CD14-positive monocyte (primary cell): ENCODE measurements at regions not wholly inside any gene's neighbourhood (a gene's known extent, or its start where the extent isn't known, plus 50 kb on each side); places are given as distances from the start of the nearest gene placed in this dataset.

Source experiments
- DNase-seq, 3 donors: peaks; one replicate each; pipeline ENCODE4 v3.0.0-alpha.2; 2011 to 2022
- H2AFZ ChIP-seq: 2 replicates; pipeline ENCODE4 v1.6.0; 2012; ENCODE audit warnings: mild to moderate bottlenecking, low read depth, low read length, inconsistent platforms; ENCODE audit not compliant: insufficient read depth, poor library complexity, severe bottlenecking
- H3K27ac ChIP-seq, 2 donors: 1 replicate in 1 of 2; 2 replicates in 1 of 2; pipeline ENCODE4 v1.5.1; 2012 to 2013; ENCODE audit warnings: low read length in 2 of 2, control low read depth in 1 of 2, inconsistent platforms in 1 of 2, low read depth in 1 of 2, mild to moderate bottlenecking in 1 of 2
- H3K27me3 ChIP-seq, 2 donors: one replicate each; pipeline versions ENCODE4 v1.6.0 to v1.6.1; 2011 to 2013; ENCODE audit warnings: low read length in 2 of 2; ENCODE audit not compliant: control insufficient read depth in 2 of 2, insufficient read depth in 2 of 2
- H3K36me3 ChIP-seq, 2 donors: replicated peaks in 1 of 2; 1 replicate in 1 of 2; 2 replicates in 1 of 2; pipeline versions ENCODE4 v1.5.1 to v1.6.1; 2012 to 2013; ENCODE audit warnings: low read length in 2 of 2, control low read depth in 1 of 2, inconsistent platforms in 1 of 2, mild to moderate bottlenecking in 1 of 2; ENCODE audit not compliant: insufficient read depth in 2 of 2, control insufficient read depth in 1 of 2
- H3K4me1 ChIP-seq, 2 donors: 1 replicate in 1 of 2; 2 replicates in 1 of 2; pipeline versions ENCODE4 v1.5.1 to v1.6.1; 2012 to 2013; ENCODE audit warnings: low read length in 2 of 2, control low read depth in 1 of 2, inconsistent platforms in 1 of 2, mild to moderate bottlenecking in 1 of 2, moderate library complexity in 1 of 2; ENCODE audit not compliant: insufficient read depth in 2 of 2, control insufficient read depth in 1 of 2
- H3K4me2 ChIP-seq: replicated peaks from 2 replicates; pipeline ENCODE3; 2012; ENCODE audit warnings: low read length, moderate library complexity, mild to moderate bottlenecking; ENCODE audit not compliant: poor library complexity, severe bottlenecking; ENCODE audit errors: extremely low read depth
- H3K4me3 ChIP-seq, 3 experiments: fragments of 200-600 bp in 1 of 3; sonication (generic) in 1 of 3; replicated peaks in 1 of 3; 1 replicate in 2 of 3; 2 replicates in 1 of 3; pipeline ENCODE4 v1.5.1; 2011 to 2013; ENCODE audit warnings: low read length in 3 of 3, mild to moderate bottlenecking in 3 of 3, control low read depth in 2 of 3, low read depth in 2 of 3, inconsistent platforms in 1 of 3, moderate library complexity in 1 of 3
- H3K79me2 ChIP-seq: 2 replicates; pipeline ENCODE4 v1.6.0; 2012; ENCODE audit warnings: mild to moderate bottlenecking, control low read depth, inconsistent platforms, low read length, moderate library complexity; ENCODE audit not compliant: insufficient read depth
- H3K9ac ChIP-seq: 2 replicates; pipeline ENCODE4 v1.6.0; 2017; ENCODE audit warnings: low read length, mild to moderate bottlenecking; ENCODE audit not compliant: insufficient read depth, poor library complexity, severe bottlenecking
- H3K9me3 ChIP-seq, 2 donors: replicated peaks in 1 of 2; 1 replicate in 1 of 2; 2 replicates in 1 of 2; pipeline versions ENCODE4 v1.5.1 to v1.6.1; 2012 to 2013; ENCODE audit warnings: low read length in 2 of 2, control low read depth in 1 of 2; ENCODE audit not compliant: control insufficient read depth in 1 of 2, insufficient read depth in 1 of 2
- H4K20me1 ChIP-seq: 2 replicates; pipeline ENCODE4 v1.6.0; 2012; ENCODE audit warnings: mild to moderate bottlenecking, low read length, control low read depth, moderate library complexity; ENCODE audit not compliant: insufficient read depth
- H3K27ac Mint-ChIP-seq, 7 donors: one replicate each; pipeline ENCODE4 v1.8.0; 2020; ENCODE audit warnings: mild to moderate bottlenecking in 7 of 7, mixed read lengths in 7 of 7, moderate library complexity in 6 of 7, inconsistent platforms in 2 of 7
- H3K27me3 Mint-ChIP-seq, 3 donors: one replicate each; pipeline ENCODE4 v1.8.0; 2021 to 2022; ENCODE audit warnings: low read depth in 3 of 3, mild to moderate bottlenecking in 3 of 3, mixed read lengths in 3 of 3, moderate library complexity in 3 of 3, inconsistent platforms in 1 of 3
- H3K36me3 Mint-ChIP-seq, 2 donors: one replicate each; pipeline ENCODE4 v1.8.0; 2020; ENCODE audit warnings: mixed read lengths in 2 of 2, inconsistent platforms in 1 of 2, mild to moderate bottlenecking in 1 of 2
- H3K4me1 Mint-ChIP-seq: one replicate; pipeline ENCODE4 v1.8.0; 2020; ENCODE audit warnings: mild to moderate bottlenecking, mixed read lengths
- H3K4me3 Mint-ChIP-seq, 2 donors: one replicate each; pipeline ENCODE4 v1.8.0; 2020; ENCODE audit warnings: mild to moderate bottlenecking in 2 of 2, mixed read lengths in 2 of 2, moderate library complexity in 1 of 2
- H3K9me3 Mint-ChIP-seq, 7 donors: one replicate each; pipeline ENCODE4 v1.8.0; 2020 to 2022; ENCODE audit warnings: mixed read lengths in 7 of 7, mild to moderate bottlenecking in 6 of 7, moderate library complexity in 6 of 7, inconsistent platforms in 2 of 7
- WGBS: methylation state at CpG from one replicate; pipeline ENCODE4 v1.1.5; 2013; ENCODE audit warnings: missing lambda C conversion rate; ENCODE audit not compliant: insufficient coverage; 5-methylcytosine and 5-hydroxymethylcytosine counted together
- intact Hi-C, 2 donors: fragments of 100-400 bp; cut with micrococcal nuclease; formaldehyde crosslinking; loops; one replicate each; pipeline versions ENCODE4 v1.15.0 to v1.15.1; 2023
- TF ChIP-seq, protein P1 (sequence below): fragments of 200-600 bp; IDR thresholded peaks from one replicate; pipeline ENCODE4 v1.8.0; 2022; ENCODE audit warnings: antibody characterized with exemption, mild to moderate bottlenecking

DNA sequence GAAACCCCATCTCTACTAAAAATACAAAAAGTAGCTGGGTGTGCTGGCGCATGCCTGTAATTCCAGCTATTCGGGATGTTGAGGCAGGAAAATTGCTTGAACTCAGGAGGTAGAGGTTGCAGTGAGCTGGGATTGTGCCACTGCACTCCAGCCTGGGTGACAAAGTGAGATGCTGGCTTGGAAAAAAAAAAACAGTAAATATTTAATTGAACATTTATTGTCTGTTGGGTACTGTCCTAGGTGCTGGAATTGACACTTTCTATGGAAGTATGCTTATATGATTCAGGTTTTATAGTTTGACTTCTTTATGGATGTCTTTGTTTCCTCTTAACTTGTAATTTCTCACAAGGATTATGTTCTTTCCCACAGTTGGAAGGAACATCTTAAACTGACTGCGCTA lies 633.1 kb upstream of the SETBP1 start:
- Histone ChIP-seq H3K9ac (no peak overlapping the region), H3K36me3 (no peaks in the 10 kb centered on the region), H3K4me2 (no peak overlapping the region), H3K27me3 (no peaks in the 10 kb centered on the region), H3K79me2 (no peaks in the 10 kb centered on the region), H4K20me1 (no peaks in the 10 kb centered on the region), H3K4me1 (no peaks in the 10 kb centered on the region), H3K27ac (no peak overlapping the region), H3K4me3 (no peak overlapping the region), H3K9me3 (no peaks in the 10 kb centered on the region), H2AFZ (no peak overlapping the region)
- TF ChIP-seq, protein P1, sequence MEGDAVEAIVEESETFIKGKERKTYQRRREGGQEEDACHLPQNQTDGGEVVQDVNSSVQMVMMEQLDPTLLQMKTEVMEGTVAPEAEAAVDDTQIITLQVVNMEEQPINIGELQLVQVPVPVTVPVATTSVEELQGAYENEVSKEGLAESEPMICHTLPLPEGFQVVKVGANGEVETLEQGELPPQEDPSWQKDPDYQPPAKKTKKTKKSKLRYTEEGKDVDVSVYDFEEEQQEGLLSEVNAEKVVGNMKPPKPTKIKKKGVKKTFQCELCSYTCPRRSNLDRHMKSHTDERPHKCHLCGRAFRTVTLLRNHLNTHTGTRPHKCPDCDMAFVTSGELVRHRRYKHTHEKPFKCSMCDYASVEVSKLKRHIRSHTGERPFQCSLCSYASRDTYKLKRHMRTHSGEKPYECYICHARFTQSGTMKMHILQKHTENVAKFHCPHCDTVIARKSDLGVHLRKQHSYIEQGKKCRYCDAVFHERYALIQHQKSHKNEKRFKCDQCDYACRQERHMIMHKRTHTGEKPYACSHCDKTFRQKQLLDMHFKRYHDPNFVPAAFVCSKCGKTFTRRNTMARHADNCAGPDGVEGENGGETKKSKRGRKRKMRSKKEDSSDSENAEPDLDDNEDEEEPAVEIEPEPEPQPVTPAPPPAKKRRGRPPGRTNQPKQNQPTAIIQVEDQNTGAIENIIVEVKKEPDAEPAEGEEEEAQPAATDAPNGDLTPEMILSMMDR, result no peak
- H3K4me1 Mint-ChIP-seq, result no peaks in the 10 kb centered on the region
- H3K4me3 Mint-ChIP-seq, result no peak overlapping the region
- no peaks in the 10 kb centered on the region for H3K27me3 Mint-ChIP-seq
- 100% methylated on average over 1 of the region's 3 CpGs for WGBS
- peaks cover 0 to 2% (median 0%) of the 10 kb centered on the region in 7 donors for H3K9me3 Mint-ChIP-seq
- no peak overlapping the region for H3K27ac Mint-ChIP-seq
- DNase-seq, result no peak
- H3K36me3 Mint-ChIP-seq, result no peaks in the 10 kb centered on the region
- intact Hi-C loops, result no loop called here

DNA sequence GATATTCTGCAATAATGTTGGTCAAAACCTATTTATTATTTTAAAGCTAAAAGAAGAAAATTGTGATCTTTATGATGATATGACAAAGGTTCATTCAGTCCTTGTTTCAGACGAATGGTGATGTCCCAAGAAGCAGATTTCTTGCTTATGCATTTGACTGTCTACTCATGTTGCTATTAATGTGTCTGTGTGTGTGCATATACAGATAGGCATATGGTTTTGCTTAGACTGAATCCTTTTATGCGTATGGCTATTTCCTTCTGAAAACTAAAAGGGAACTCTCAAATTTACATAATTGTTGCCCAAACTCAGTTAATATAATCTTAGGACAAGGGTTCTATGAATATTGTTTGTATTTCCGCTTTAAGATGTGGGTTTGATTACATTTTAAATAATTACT lies 632.3 kb upstream of the SETBP1 start:
- H3K79me2 ChIP-seq, result no peaks in the 10 kb centered on the region
- H3K9ac ChIP-seq, result no peak overlapping the region
- no peaks in the 10 kb centered on the region for H3K4me1 Mint-ChIP-seq
- H3K4me3 ChIP-seq, result no peak overlapping the region
- H3K9me3 ChIP-seq, result no peaks in the 10 kb centered on the region
- H3K36me3 ChIP-seq, result no peaks in the 10 kb centered on the region
- no peaks in the 10 kb centered on the region for H3K4me1 ChIP-seq
- H3K27me3 ChIP-seq, result no peaks in the 10 kb centered on the region
- intact Hi-C loops, result no loop called here
- peaks cover 0 to 2% (median 0%) of the 10 kb centered on the region in 7 donors for H3K9me3 Mint-ChIP-seq
- H4K20me1 ChIP-seq, result no peaks in the 10 kb centered on the region
- H3K4me3 Mint-ChIP-seq, result no peak overlapping the region
- H3K36me3 Mint-ChIP-seq, result no peaks in the 10 kb centered on the region
- H2AFZ ChIP-seq, result no peak overlapping the region
- DNase-seq, result no peak
- no peak overlapping the region for H3K27ac Mint-ChIP-seq
- no CpG with 5 or more reads among the region's 3 CpGs for WGBS
- H3K4me2 ChIP-seq, result no peak overlapping the region
- no peak overlapping the region for H3K27ac ChIP-seq
- peaks cover 0 to 1% (median 0%) of the 10 kb centered on the region in 3 donors for H3K27me3 Mint-ChIP-seq
- TF ChIP-seq, protein P1, result no peak
